NCI-H2196 (cell line): ENCODE measurements at regions not wholly inside any gene's neighbourhood (a gene's known extent, or its start where the extent isn't known, plus 50 kb on each side); places are given as distances from the start of the nearest gene placed in this dataset.
A peak's percentile ranks its signal among the peaks of the same experiment; 100 is the strongest.
"Not testable (repeated sequence)": the region's sequence is repeated elsewhere in the genome, so short reads cannot be mapped to it uniquely, and the experiment has no call there.

Source experiments
- DNase-seq: peaks from one replicate; lab custom pipeline; 2025; ENCODE audit not compliant: unreplicated experiment; lab: John Stamatoyannopoulos, UW

DNA sequence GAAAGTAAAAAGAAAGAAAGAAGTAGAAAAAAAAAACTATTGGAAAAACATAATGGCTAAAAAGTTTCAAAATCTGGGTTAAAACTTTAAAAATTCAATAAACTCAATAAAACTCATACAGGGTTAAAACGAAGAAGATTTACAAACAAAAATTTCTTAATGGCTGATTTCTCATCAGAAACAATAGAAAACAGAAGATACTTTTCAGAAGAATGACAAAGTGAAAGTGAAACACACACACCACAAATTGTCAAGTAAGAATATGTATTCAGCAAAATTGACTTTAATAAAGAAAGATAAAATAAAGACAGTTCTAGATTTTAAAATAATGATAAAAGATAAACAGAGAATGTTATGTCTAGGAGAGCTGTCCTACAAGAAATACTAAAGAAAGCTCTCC lies 618.9 kb upstream of the GJE1 start:
- no peak for DNase-seq

DNA sequence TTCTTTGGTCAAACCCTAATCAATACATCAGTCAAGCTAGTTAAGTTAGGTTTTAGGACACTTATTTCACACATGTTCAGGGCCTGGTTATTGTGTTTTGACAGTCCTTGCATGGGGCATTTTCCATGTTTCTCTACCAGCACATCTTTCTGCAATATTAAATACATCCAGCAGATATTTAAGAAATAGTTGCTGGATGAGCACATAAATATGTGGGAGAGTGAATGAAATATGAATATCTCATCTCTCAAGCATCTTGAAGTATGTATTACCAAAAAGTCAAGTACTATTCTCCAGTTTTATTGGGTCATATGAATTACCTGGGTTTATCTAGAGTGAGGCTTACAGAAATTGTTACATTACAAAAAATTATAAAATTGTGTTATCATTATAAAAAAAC lies 621.9 kb upstream of the GJE1 start:
- no peak for DNase-seq

DNA sequence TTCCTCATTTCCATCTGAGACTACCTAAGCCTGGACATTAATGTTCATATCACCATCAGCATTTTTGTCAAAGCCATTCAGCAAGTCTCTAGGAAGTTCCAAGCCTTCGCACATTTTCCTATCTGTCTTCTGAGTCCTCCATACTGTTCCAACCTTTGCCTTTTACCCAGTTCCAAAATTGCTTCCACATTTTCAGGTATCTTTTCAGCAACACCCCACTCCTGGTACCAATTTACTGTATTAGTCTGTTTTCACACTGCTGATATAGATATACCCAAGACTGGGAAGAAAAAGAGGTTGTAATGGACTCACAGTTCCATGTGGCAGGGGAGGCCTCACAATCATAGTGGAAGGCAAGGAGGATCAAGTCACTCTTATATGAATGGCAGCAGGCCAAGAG lies 626.7 kb upstream of the GJE1 start:
- DNase-seq = not testable (repeated sequence)

DNA sequence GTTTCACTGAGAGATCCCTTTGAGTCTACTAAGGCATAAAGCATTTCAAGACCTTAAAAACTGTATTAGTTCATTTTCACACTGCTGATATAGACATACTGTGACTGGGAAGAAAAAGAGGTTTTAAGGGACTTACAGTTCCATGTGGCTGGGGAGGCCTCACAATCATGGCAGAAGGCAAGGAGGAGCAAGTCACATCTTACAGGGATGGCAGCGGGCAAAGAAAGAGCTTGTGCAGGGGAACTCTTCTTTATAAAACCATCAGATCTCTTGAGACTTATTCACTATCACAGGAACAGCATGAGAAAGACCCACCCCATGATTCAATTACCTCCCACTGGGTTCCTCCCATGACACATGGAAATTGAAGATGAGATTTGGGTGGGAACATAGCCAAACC lies 628.4 kb upstream of the GJE1 start:
- DNase-seq = not testable (repeated sequence)

DNA sequence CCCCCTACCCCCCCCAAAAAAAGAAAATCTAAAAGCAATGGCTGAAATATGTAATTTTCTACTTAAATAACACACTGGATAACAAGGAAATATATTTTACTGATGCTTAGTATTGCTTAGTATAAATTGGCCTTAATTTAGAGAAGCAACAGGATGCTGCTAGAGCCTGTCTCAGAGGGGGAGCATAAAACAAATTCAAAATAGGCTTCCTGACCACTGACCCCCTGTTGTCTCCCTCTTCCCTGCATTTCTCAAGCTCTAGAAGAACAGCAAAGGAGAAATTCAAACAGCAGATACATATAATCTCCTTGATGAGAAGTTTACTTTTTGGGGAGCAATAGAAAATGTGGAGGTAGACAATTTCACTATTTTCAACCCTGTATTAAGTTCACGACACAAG lies 631.1 kb upstream of the GJE1 start:
- no peak for DNase-seq

DNA sequence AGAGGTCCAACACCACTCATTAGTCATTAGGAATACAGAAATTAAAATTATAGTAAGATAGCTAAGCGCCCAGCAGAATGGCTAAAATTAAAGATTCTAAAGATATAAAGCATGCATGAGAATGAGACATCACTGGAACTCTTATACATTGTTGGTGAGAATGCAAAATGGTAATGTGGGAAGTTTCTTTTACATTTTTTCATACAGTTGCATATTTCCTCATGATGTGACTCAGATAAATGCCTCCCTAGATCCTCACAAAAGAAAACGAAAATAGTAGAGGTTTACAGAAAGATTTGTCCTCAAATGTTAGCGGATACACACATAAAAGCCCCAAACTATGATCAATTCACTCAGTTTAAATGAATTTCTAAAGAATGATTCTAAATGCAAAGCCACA lies 633.7 kb upstream of the GJE1 start:
- no peak for DNase-seq

DNA sequence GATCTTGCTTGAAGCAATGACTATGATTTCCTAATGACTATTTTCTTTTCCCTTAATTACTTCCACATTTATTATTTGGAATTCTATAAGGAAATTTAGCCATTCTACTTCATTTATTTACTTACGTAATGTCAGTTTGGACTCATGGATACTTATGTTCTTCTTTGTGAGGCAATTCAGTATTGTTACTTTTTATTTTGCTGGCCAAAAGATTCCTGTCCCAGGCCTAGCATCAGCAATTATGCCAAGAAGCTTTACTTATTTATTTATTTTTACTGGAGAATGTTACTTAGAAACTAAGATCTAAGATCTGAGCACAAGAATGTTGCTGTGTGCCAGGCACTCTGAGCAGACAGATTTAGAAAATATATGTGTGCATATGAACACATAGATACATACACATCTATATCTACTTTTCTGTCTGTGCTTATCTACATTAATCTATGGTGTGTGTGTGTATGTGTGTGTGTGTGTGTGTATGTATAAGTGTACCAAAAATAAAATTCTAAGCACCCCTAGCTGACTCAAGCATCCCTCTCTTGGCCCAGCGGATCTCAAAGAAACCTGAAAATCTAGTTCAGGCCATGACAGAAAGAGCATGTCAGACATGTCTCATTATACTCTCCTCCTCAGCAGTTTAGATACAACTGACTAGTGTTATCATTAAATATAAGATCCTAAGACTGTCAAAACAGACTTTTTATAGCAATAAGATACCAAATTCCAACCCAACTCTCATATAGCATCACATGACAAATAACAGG lies 640.0 kb upstream of the GJE1 start:
- DNase-seq = no peak

DNA sequence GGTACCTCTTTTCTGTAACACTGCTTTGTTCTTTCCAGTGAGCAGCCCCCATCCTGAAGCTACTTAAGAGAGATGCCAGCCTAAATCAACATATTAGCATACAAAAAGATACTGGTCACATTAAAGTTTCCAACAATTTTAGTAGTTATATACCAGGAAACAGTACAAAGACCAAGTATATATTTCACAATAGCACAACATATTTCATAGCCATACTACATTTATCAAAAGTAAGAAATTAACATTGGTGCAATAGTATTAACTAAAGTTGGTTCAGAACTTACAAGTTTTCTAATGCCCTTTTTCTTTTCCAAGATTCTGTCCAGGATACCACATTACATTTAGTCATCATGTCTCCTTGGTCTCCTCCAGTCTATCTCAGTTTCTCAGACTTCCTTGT lies 641.0 kb upstream of the GJE1 start:
- no peak for DNase-seq

DNA sequence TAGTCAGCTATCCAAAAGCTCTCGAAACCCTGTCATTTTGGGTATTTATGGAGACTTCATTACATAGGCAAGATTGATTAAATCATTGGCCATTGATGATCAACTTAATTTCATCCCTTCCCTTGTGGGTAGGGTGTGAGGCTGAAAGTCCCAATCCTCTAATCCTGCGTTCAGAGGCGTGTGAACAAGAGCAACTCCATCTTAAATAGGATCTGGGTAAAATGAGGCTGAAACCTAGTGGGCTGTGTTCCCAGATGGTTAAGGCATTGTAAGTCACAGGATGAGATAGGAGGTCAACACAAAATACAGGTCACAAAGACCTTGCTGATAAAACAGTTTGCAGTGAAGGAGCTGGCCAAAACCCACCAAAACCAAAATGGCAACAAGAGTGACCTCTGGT lies 641.7 kb upstream of the GJE1 start:
- no peak for DNase-seq

DNA sequence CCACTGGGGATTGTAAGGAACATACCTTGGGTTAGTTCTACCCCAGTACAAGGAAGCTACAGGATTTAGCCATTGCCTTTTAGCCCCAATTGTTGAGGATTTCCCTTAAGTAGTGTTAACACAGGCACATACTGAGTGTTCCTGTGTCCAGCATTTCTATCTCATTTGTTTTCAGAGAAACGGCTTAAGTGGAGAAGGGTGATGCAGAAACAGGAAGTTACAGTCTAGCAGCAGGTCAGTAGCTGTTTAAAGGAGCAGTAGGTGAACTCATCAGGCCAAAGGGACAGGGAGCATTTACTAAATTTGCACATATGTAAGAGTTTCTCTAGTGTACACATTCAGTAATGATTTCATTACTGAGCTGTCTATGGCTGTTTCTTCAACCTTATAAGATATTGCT lies 644.2 kb upstream of the GJE1 start:
- no peak for DNase-seq

DNA sequence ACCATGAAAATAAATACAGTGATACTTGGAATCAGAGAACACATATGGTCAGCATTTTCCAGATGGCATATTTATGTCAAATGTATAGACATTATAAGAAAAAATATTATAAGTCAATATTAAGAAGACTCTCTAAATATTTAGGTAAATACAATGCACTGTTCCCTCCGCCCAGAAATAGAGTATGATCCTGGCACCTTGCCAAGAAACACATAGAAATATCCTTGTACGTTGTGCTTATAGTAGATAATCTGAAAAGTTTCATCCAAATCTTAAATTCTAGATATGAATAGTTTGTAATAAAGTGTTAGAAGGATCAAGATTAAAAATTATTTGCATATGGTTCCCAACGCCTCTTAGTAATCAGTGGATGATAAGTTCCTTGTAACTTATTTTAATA lies 645.8 kb upstream of the GJE1 start:
- no peak for DNase-seq

DNA sequence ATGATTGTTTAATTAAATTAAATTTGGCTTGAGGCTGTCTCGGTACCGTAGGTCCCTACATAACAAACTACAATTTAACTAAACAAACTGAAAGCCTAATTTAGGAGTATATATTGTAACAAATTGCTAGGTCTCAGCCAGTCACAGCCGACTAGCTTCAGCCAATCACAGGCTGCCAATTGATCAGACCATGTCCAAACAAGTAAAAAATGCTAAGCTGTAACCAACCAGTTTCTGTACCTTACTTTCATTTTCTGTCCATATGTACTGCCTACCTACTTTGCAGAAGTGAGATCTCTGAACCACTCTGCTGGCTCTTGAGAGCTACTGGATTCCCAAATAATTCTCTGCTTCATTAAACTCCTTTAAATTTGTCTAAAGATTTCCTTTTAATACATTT lies 648.0 kb upstream of the GJE1 start:
- no peak for DNase-seq

DNA sequence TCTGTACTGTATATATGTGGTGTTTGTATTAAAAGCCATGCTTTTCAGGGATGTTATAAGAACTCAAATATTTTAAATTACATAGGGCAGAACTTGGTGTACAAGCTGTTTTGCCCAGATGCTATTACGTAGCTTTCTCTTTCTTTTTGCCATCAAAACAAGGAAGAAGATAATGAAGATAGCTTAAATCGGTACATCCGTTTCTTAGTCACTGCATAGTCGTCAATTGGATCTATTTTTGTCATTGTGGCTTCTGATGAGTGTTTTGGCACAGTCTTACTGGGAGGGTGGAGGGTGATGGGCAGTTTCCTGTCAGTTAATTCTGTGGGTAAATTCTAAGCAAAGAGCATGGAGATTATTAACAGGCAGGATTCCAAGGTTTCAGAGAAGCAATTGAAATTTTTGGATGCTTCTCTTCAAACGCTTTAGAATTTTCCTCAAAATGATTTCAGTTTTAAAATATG lies 649.1 kb upstream of the GJE1 start:
- DNase-seq = peak; percentile 50

DNA sequence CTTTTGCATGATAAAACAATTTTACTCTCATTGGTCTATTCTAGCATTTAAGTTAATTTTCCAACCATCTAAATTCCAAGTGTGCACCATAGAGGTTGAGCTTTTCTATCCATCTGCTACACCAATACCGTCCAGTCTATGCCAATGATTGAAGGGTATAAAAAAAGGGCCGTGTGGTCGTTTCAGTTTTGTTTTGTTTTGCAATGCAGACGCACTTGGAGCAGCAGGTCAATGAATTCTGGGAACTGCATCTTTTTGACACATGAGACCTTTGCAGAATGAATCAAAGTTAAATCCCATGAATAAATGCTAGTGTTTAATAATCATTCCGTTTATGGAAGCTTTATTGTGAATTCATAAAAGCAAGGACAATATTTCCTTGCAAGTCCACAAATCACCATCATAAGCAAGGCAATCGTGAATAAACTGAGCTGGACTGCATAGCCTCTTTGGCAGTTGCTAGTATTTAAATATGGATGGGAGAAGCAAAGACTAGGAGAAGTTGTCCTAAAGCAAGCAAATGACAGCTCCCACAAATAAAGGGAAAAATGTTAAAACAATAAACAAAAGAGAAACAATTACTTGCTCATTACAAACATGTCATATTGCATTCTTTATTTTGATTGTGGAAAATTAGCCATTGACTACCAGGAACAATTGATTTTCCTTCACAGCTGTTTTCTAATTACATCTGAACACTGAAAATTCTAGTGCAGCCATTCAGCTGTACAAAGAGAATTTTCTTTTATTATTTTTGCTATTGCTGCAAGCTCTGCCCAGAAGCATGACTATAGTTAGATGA lies 649.7 kb upstream of the GJE1 start:
- no peak for DNase-seq

DNA sequence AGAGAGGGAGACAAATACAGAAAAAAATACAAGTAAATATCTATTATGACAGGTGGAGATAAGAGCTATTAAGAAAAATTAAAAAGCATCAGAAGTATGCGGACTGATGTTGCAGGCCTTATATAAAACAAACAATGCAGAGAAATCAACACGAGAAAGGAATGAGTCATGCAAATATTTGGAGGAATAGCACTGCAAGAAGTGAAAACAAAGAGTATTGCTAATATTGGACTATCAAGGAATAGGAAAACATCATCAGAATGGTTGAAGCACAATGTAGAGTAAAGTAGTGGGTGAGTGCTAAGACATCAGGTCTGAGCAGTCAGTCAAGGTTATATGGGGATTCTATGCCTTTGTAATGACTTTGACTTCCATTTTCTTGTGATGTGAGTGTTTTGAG lies 657.5 kb upstream of the GJE1 start:
- no peak for DNase-seq

DNA sequence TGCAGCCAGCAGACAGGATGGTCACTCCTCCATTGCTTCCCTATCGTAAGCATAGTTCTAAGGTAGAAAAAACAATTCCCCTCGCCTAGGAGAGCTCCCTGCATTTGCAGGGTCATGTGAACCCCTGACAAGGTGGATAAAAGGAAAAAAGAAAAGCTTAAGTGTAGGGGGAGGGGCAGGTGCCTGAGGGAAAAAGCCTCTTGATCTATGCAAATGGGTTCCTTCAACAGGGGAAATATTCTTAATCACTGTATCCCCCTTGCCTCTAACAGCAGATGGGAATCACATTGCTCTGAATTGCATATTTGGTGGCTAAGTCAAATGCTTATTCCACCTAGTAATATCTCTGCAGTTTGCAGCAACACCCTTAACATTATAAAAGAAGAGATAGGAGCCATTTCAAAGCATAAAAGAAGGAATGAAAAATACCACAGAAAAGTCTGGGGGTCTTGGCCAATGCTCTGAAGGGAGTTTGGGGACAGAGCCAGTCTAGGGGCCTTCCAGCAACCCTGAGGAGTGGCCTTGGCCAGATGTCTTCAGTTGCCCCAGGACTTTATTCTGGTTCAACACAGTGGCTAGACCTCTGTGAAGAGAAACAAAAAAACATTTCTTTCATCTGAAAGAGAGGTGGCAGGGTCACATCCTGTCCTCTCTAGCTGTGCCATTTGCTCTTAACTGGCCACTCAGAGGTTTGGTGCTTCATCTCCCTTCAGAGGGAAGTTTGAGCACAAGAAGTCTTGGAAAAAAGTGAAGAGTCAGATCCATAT lies 660.4 kb upstream of the GJE1 start:
- DNase-seq = no peak

DNA sequence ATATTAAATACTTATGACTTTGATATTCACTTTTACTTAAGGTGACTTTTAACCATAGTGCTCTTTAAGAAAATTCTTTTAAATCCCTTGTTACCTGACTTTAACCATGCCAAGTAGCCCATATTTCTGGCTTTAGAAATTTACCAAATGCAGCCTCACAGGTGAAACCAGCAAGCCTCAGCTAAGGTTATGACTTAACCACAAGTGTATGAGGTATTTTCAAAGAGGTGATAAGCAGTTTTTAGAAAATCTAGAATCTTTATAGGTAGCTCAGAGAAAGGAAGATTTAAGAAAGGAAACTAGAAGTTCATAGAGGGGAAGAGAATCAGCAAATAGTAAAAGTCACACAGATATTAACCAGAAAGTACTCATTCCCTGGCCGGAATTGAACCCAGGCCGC lies 661.9 kb upstream of the GJE1 start:
- no peak for DNase-seq

DNA sequence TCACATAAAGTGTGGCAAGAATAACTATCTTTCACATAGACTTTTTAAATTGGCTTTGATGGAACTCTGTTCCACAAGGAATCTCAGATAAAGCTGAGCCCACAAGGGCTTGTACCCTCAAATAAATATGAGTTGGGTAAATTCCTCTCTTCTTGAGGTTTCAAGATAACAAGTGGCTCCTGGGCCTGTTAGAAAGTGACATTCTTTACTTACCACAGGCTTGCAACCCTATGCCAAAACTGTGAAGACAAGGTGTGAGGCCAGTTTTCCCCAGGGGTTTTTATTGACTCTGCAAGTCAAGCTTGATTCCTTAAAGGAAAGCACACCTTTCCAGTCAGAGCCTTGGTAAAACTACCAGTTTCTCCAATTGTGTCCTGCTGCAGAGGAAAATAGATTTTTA lies 664.8 kb upstream of the GJE1 start:
- DNase-seq = no peak

DNA sequence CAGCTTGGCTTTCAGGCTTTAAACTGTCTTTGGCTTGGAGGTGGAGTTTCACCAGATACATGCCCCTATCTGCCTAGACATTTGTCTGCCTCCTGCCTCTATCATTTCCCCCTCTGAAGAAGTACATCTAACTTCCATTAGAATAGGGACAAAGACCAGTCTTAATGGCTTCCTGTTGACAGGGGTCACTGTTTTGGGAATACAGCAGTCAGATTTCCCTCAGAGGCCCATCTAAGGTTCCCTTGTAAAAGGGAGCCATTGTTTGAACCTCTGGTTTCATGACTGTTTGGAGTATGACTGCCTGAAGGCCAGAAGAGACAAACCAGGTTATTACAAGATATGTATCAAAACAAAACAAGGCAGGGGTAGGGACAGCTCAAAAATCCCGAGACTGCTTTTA lies 665.7 kb upstream of the GJE1 start:
- DNase-seq = no peak

DNA sequence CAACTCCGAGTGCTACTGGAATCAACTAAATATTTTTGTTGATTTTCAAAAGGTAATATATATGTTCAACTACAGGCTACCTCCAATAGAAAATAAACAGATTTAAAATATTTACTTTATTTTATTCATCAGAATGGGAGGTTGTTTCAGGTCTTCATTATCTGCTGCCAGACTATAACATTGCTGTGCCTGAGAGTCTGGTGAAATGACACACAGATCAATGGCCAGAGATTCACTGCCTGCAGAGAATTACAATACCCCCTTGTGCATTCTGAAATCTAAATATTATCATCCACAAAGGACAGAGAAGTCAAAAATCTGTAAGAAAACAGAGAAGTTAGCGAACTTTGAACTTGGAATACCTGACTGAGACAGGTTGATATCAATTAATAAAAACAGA lies 667.8 kb upstream of the GJE1 start:
- no peak for DNase-seq

DNA sequence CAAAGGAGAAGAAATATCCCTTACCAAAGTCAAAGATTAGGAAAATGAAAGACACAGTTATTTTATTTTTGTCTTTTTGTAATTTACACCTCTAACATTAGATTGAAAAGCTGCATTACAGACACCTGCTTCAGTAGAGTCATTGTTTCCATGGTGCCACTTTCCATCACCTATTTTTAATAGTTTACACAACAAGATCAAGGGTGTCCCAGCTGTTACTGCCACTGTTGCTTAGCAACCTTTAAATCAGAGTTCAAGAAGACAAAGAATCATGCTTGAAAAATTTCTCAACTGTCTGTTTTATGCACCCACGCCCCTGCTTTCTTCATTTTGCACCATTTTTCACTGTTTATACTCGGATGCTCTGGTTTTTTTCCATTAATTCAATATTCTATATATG lies 668.2 kb upstream of the GJE1 start:
- DNase-seq = peak; percentile 88
